CD14-positive monocyte (primary cell): ENCODE measurements at regions not wholly inside any gene's neighbourhood (a gene's known extent, or its start where the extent isn't known, plus 50 kb on each side); places are given as distances from the start of the nearest gene placed in this dataset.

ENCODE experiments used
- DNase-seq, 3 donors: peaks; one replicate each; pipeline ENCODE4 v3.0.0-alpha.2; 2011 to 2022
- H2AFZ ChIP-seq: 2 replicates; pipeline ENCODE4 v1.6.0; 2012; ENCODE audit warnings: mild to moderate bottlenecking, low read depth, low read length, inconsistent platforms; ENCODE audit not compliant: insufficient read depth, poor library complexity, severe bottlenecking
- H3K27ac ChIP-seq, 2 donors: 1 replicate in 1 of 2; 2 replicates in 1 of 2; pipeline ENCODE4 v1.5.1; 2012 to 2013; ENCODE audit warnings: low read length in 2 of 2, control low read depth in 1 of 2, inconsistent platforms in 1 of 2, low read depth in 1 of 2, mild to moderate bottlenecking in 1 of 2
- H3K27me3 ChIP-seq, 2 donors: one replicate each; pipeline versions ENCODE4 v1.6.0 to v1.6.1; 2011 to 2013; ENCODE audit warnings: low read length in 2 of 2; ENCODE audit not compliant: control insufficient read depth in 2 of 2, insufficient read depth in 2 of 2
- H3K36me3 ChIP-seq, 2 donors: replicated peaks in 1 of 2; 1 replicate in 1 of 2; 2 replicates in 1 of 2; pipeline versions ENCODE4 v1.5.1 to v1.6.1; 2012 to 2013; ENCODE audit warnings: low read length in 2 of 2, control low read depth in 1 of 2, inconsistent platforms in 1 of 2, mild to moderate bottlenecking in 1 of 2; ENCODE audit not compliant: insufficient read depth in 2 of 2, control insufficient read depth in 1 of 2
- H3K4me1 ChIP-seq, 2 donors: 1 replicate in 1 of 2; 2 replicates in 1 of 2; pipeline versions ENCODE4 v1.5.1 to v1.6.1; 2012 to 2013; ENCODE audit warnings: low read length in 2 of 2, control low read depth in 1 of 2, inconsistent platforms in 1 of 2, mild to moderate bottlenecking in 1 of 2, moderate library complexity in 1 of 2; ENCODE audit not compliant: insufficient read depth in 2 of 2, control insufficient read depth in 1 of 2
- H3K4me2 ChIP-seq: replicated peaks from 2 replicates; pipeline ENCODE3; 2012; ENCODE audit warnings: low read length, moderate library complexity, mild to moderate bottlenecking; ENCODE audit not compliant: poor library complexity, severe bottlenecking; ENCODE audit errors: extremely low read depth
- H3K4me3 ChIP-seq, 3 experiments: fragments of 200-600 bp in 1 of 3; sonication (generic) in 1 of 3; replicated peaks in 1 of 3; 1 replicate in 2 of 3; 2 replicates in 1 of 3; pipeline ENCODE4 v1.5.1; 2011 to 2013; ENCODE audit warnings: low read length in 3 of 3, mild to moderate bottlenecking in 3 of 3, control low read depth in 2 of 3, low read depth in 2 of 3, inconsistent platforms in 1 of 3, moderate library complexity in 1 of 3
- H3K79me2 ChIP-seq: 2 replicates; pipeline ENCODE4 v1.6.0; 2012; ENCODE audit warnings: mild to moderate bottlenecking, control low read depth, inconsistent platforms, low read length, moderate library complexity; ENCODE audit not compliant: insufficient read depth
- H3K9ac ChIP-seq: 2 replicates; pipeline ENCODE4 v1.6.0; 2017; ENCODE audit warnings: low read length, mild to moderate bottlenecking; ENCODE audit not compliant: insufficient read depth, poor library complexity, severe bottlenecking
- H3K9me3 ChIP-seq, 2 donors: replicated peaks in 1 of 2; 1 replicate in 1 of 2; 2 replicates in 1 of 2; pipeline versions ENCODE4 v1.5.1 to v1.6.1; 2012 to 2013; ENCODE audit warnings: low read length in 2 of 2, control low read depth in 1 of 2; ENCODE audit not compliant: control insufficient read depth in 1 of 2, insufficient read depth in 1 of 2
- H4K20me1 ChIP-seq: 2 replicates; pipeline ENCODE4 v1.6.0; 2012; ENCODE audit warnings: mild to moderate bottlenecking, low read length, control low read depth, moderate library complexity; ENCODE audit not compliant: insufficient read depth
- H3K27ac Mint-ChIP-seq, 7 donors: one replicate each; pipeline ENCODE4 v1.8.0; 2020; ENCODE audit warnings: mild to moderate bottlenecking in 7 of 7, mixed read lengths in 7 of 7, moderate library complexity in 6 of 7, inconsistent platforms in 2 of 7
- H3K27me3 Mint-ChIP-seq, 3 donors: one replicate each; pipeline ENCODE4 v1.8.0; 2021 to 2022; ENCODE audit warnings: low read depth in 3 of 3, mild to moderate bottlenecking in 3 of 3, mixed read lengths in 3 of 3, moderate library complexity in 3 of 3, inconsistent platforms in 1 of 3
- H3K36me3 Mint-ChIP-seq, 2 donors: one replicate each; pipeline ENCODE4 v1.8.0; 2020; ENCODE audit warnings: mixed read lengths in 2 of 2, inconsistent platforms in 1 of 2, mild to moderate bottlenecking in 1 of 2
- H3K4me1 Mint-ChIP-seq: one replicate; pipeline ENCODE4 v1.8.0; 2020; ENCODE audit warnings: mild to moderate bottlenecking, mixed read lengths
- H3K4me3 Mint-ChIP-seq, 2 donors: one replicate each; pipeline ENCODE4 v1.8.0; 2020; ENCODE audit warnings: mild to moderate bottlenecking in 2 of 2, mixed read lengths in 2 of 2, moderate library complexity in 1 of 2
- H3K9me3 Mint-ChIP-seq, 7 donors: one replicate each; pipeline ENCODE4 v1.8.0; 2020 to 2022; ENCODE audit warnings: mixed read lengths in 7 of 7, mild to moderate bottlenecking in 6 of 7, moderate library complexity in 6 of 7, inconsistent platforms in 2 of 7
- WGBS: methylation state at CpG from one replicate; pipeline ENCODE4 v1.1.5; 2013; ENCODE audit warnings: missing lambda C conversion rate; ENCODE audit not compliant: insufficient coverage; 5-methylcytosine and 5-hydroxymethylcytosine counted together
- intact Hi-C, 2 donors: fragments of 100-400 bp; cut with micrococcal nuclease; formaldehyde crosslinking; loops; one replicate each; pipeline versions ENCODE4 v1.15.0 to v1.15.1; 2023
- TF ChIP-seq, protein P1 (sequence below): fragments of 200-600 bp; IDR thresholded peaks from one replicate; pipeline ENCODE4 v1.8.0; 2022; ENCODE audit warnings: antibody characterized with exemption, mild to moderate bottlenecking

DNA sequence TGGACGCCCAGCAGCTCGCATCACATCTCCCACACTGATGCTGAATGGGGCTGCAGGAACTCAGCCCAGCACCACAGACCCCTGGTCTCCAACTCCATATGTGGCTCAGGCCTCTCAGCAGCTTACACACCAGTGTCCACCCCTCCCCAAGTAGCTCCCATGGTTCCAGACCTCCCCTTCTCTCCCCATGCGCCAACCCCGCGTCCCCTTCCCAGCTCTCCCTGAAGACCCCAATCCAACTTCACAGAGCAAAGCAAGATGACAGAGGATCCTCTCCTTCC lies 188.9 kb downstream of the SH3BP4 start:
- H3K4me1 ChIP-seq, result no peaks in the 10 kb centered on the region
- no peak overlapping the region for H3K27ac ChIP-seq
- H3K27me3 Mint-ChIP-seq, result peaks cover 6 to 21% (median 17%) of the 10 kb centered on the region in 3 donors
- H3K79me2 ChIP-seq, result no peaks in the 10 kb centered on the region
- TF ChIP-seq, protein P1, sequence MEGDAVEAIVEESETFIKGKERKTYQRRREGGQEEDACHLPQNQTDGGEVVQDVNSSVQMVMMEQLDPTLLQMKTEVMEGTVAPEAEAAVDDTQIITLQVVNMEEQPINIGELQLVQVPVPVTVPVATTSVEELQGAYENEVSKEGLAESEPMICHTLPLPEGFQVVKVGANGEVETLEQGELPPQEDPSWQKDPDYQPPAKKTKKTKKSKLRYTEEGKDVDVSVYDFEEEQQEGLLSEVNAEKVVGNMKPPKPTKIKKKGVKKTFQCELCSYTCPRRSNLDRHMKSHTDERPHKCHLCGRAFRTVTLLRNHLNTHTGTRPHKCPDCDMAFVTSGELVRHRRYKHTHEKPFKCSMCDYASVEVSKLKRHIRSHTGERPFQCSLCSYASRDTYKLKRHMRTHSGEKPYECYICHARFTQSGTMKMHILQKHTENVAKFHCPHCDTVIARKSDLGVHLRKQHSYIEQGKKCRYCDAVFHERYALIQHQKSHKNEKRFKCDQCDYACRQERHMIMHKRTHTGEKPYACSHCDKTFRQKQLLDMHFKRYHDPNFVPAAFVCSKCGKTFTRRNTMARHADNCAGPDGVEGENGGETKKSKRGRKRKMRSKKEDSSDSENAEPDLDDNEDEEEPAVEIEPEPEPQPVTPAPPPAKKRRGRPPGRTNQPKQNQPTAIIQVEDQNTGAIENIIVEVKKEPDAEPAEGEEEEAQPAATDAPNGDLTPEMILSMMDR, result no peak
- no peaks in the 10 kb centered on the region for H3K36me3 Mint-ChIP-seq
- H3K9ac ChIP-seq, result no peak overlapping the region
- H4K20me1 ChIP-seq, result no peaks in the 10 kb centered on the region
- H3K9me3 Mint-ChIP-seq, result peaks cover 0 to 2% (median 0%) of the 10 kb centered on the region in 7 donors
- H3K9me3 ChIP-seq, result no peaks in the 10 kb centered on the region
- H3K4me2 ChIP-seq, result no peak overlapping the region
- no peak overlapping the region for H3K4me3 ChIP-seq
- H3K36me3 ChIP-seq, result no peaks in the 10 kb centered on the region
- 95% methylated on average over 5 of the region's 5 CpGs for WGBS
- intact Hi-C loops, result no loop called here
- no peak overlapping the region for H2AFZ ChIP-seq
- H3K4me3 Mint-ChIP-seq, result no peak overlapping the region
- H3K27me3 ChIP-seq, result no peaks in the 10 kb centered on the region
- H3K27ac Mint-ChIP-seq, result no peak overlapping the region
- no peak for DNase-seq
- peaks cover 2% of the 10 kb centered on the region for H3K4me1 Mint-ChIP-seq

DNA sequence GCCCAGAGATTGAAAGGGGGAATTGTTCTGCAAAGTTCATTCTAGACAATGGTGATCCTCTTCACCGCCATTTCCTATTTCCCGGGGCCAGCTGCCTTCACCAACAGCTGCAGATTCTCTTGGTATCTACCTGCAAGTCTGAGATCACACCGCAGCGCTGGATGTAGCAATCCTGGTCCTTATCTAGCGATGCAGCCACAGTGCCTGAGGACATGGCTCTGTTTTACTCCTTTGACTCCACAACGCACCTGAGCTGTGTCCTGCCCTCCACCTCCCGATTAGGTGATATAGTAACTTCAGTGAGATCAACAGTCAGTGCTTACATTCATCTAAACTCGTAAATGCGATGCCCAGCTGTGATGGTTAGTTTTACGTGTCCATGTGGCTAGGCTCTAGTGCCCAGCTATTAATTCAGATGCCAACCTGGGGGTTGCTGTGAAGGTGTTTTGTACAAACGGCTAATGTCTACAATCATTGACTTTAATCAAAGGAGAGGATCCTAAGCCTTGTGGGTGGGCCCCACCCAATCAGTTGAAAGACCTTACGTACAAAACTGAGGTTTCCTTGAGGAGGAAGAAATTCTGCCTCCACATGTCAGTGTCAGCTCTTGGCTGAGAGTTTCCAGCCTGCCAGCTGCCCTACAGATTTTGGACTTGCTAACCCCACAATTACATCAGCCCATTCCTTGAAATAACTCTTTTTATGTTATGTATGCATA lies 189.8 kb downstream of the SH3BP4 start:
- Mint-ChIP-seq H3K27ac (no peak overlapping the region), H3K4me1 (no peaks in the 10 kb centered on the region), H3K36me3 (no peaks in the 10 kb centered on the region), H3K27me3 (peaks cover 8 to 19% (median 18%) of the 10 kb centered on the region in 3 donors), H3K9me3 (peaks cover 0 to 3% (median 0%) of the 10 kb centered on the region in 7 donors), H3K4me3 (no peak overlapping the region)
- no peaks in the 10 kb centered on the region for H3K79me2 ChIP-seq
- H3K27me3 ChIP-seq, result no peaks in the 10 kb centered on the region
- no peaks in the 10 kb centered on the region for H4K20me1 ChIP-seq
- H3K4me2 ChIP-seq, result no peak overlapping the region
- DNase-seq, result no peak
- 91% methylated on average over 8 of the region's 12 CpGs for WGBS
- H3K9ac ChIP-seq, result no peak overlapping the region
- intact Hi-C loops, result no loop called here
- H3K4me3 ChIP-seq, result no peak overlapping the region
- H3K36me3 ChIP-seq, result no peaks in the 10 kb centered on the region
- H3K9me3 ChIP-seq, result no peaks in the 10 kb centered on the region
- no peaks in the 10 kb centered on the region for H3K4me1 ChIP-seq
- no peak overlapping the region for H3K27ac ChIP-seq
- TF ChIP-seq, protein P1, result no peak
- no peak overlapping the region for H2AFZ ChIP-seq
